GM12878 (cell line): ENCODE measurements at regions not wholly inside any gene's neighbourhood (a gene's known extent, or its start where the extent isn't known, plus 50 kb on each side); places are given as distances from the start of the nearest gene placed in this dataset.

Source experiments
- ATAC-seq: fragments of 200-7000 bp; cut with Tn5 transposase; 3 replicates; pipeline ENCODE4 v1.9.1; 2020; ENCODE audit warnings: mild to moderate bottlenecking, moderate library complexity
- BruUV-seq: library from RNA; stranded (reverse); fragments of 400-500 nt; replicated peaks from 2 replicates; lab custom pipeline; 2021; lab: Mats Ljungman, UMichigan
- CTCF ChIA-PET: fragments of 300-600 bp; sonication (Branson Sonifier 250); formaldehyde crosslinking; extraction: SDS; loops from one replicate; lab custom pipeline; 2021; ENCODE audit warnings: inconsistent platforms; lab: Yijun Ruan, JAX
- POLR2A ChIA-PET: fragments of 350-600 bp; formaldehyde crosslinking; extraction: SDS; loops from one replicate; lab custom pipeline; 2021; ENCODE audit warnings: inconsistent platforms; lab: Charles Lee
- RAD21 ChIA-PET: fragments of 300-600 bp; sonication (Branson Sonifier 250); formaldehyde crosslinking; loops from one replicate; lab custom pipeline; 2023; ENCODE audit warnings: antibody characterized with exemption; ENCODE audit not compliant: unreplicated experiment; lab: Charles Lee
- SMC1A ChIA-PET: fragments of 300-600 bp; sonication (Branson Sonifier 250); formaldehyde crosslinking; loops from one replicate; lab custom pipeline; 2023; ENCODE audit not compliant: unreplicated experiment, uncharacterized antibody; lab: Charles Lee
- DNase-seq: peaks from one replicate; pipeline ENCODE4 v3.0.0-alpha.2; 2011; ENCODE audit warnings: low read depth, low spot score
- FAIRE-seq: peaks from 3 replicates; lab custom pipeline; 2011; peaks lifted over from hg19 to GRCh38; lab: Jason Lieb, UNC
- H2AFZ ChIP-seq: 2 replicates; pipeline ENCODE4 v1.6.0; 2011; ENCODE audit warnings: low read depth, low read length, control low read depth; ENCODE audit not compliant: control insufficient read depth
- H3K27ac ChIP-seq: 2 replicates; pipeline ENCODE4 v1.5.1; 2011; ENCODE audit warnings: control low read depth; ENCODE audit not compliant: control insufficient read depth, insufficient read depth
- H3K27me3 ChIP-seq, 2 experiments: replicated peaks in 1 of 2; 2 replicates each; pipeline versions ENCODE4 v1.6.0 to v1.6.1; 2011; ENCODE audit warnings: low read length in 1 of 2; ENCODE audit not compliant: control insufficient read depth in 2 of 2, insufficient read depth in 2 of 2
- H3K36me3 ChIP-seq, 2 experiments: 2 replicates each; pipeline ENCODE4 v1.5.1; 2011; ENCODE audit warnings: low read length in 1 of 2; ENCODE audit not compliant: control insufficient read depth in 2 of 2, insufficient read depth in 2 of 2
- H3K4me1 ChIP-seq: 2 replicates; pipeline ENCODE4 v1.6.1; 2011; ENCODE audit warnings: mild to moderate bottlenecking, low read length, moderate library complexity, mixed read lengths; ENCODE audit not compliant: control insufficient read depth, insufficient read depth
- H3K4me2 ChIP-seq: 2 replicates; pipeline ENCODE4 v1.6.0; 2011; ENCODE audit warnings: control low read depth; ENCODE audit not compliant: control insufficient read depth, insufficient read depth
- H3K4me3 ChIP-seq: fragments of 200-600 bp; sonication (generic); 2 replicates; pipeline ENCODE4 v1.5.1; 2016
- H3K79me2 ChIP-seq: 2 replicates; pipeline ENCODE4 v1.6.0; 2011; ENCODE audit warnings: low read length; ENCODE audit not compliant: control insufficient read depth, insufficient read depth
- H3K9ac ChIP-seq: 2 replicates; pipeline ENCODE4 v1.8.0; 2011; ENCODE audit warnings: low read length, control low read depth, mixed read lengths; ENCODE audit not compliant: control insufficient read depth, insufficient read depth
- H3K9me3 ChIP-seq: replicated peaks from 3 replicates; pipeline ENCODE4 v1.5.1; 2011; ENCODE audit warnings: mild to moderate bottlenecking, low read length; ENCODE audit not compliant: control insufficient read depth, insufficient read depth
- H4K20me1 ChIP-seq: 2 replicates; pipeline ENCODE4 v1.6.0; 2011; ENCODE audit not compliant: control insufficient read depth, insufficient read depth
- BHLHE40 ChIP-seq, 2 experiments: fragments of 450-650 bp in 1 of 2; IDR thresholded peaks; 2 replicates each; pipeline ENCODE4 v1.6.1; 2011 to 2017; ENCODE audit warnings: low read depth in 2 of 2, borderline replicate concordance in 1 of 2, improper control_type of control experiment in 1 of 2, low read length in 1 of 2, mild to moderate bottlenecking in 1 of 2
- CEBPZ ChIP-seq: fragments of 150-350 bp; IDR thresholded peaks from 2 replicates; pipeline ENCODE4 v1.6.1; 2016; ENCODE audit warnings: low read depth, low read length
- CTCF ChIP-seq, 3 experiments: IDR thresholded peaks in 2 of 3; conservative IDR thresholded peaks in 1 of 3; 2 replicates each; pipeline ENCODE4 v1.5.1; 2011; ENCODE audit warnings: low read depth in 3 of 3, low read length in 3 of 3, mild to moderate bottlenecking in 3 of 3, control low read depth in 2 of 3, moderate library complexity in 2 of 3, inconsistent platforms in 1 of 3, mixed read lengths in 1 of 3; ENCODE audit not compliant: control insufficient read depth in 2 of 3, insufficient read depth in 1 of 3; ENCODE audit errors: extremely low read depth in 1 of 3
- HCFC1 ChIP-seq: fragments of 150-350 bp; IDR thresholded peaks from 2 replicates; pipeline ENCODE4 v1.6.1; 2014; ENCODE audit warnings: low read length
- HSF1 ChIP-seq: fragments of 150-350 bp; IDR thresholded peaks from 2 replicates; pipeline ENCODE4 v1.6.1; 2014; ENCODE audit warnings: mild to moderate bottlenecking, low read depth, low read length
- KDM1A ChIP-seq: fragments of 200-600 bp; sonication (generic); IDR thresholded peaks from 2 replicates; pipeline ENCODE4 v1.6.1; 2016; ENCODE audit warnings: borderline replicate concordance
- MYC ChIP-seq: IDR thresholded peaks from 2 replicates; pipeline ENCODE4 v1.6.1; 2011; ENCODE audit warnings: mild to moderate bottlenecking, low read length, moderate library complexity, inconsistent platforms; ENCODE audit not compliant: insufficient read depth, insufficient replicate concordance, insufficient read length, severe bottlenecking
- POLR2A ChIP-seq: IDR thresholded peaks from 2 replicates; pipeline ENCODE4 v1.6.1; 2011; ENCODE audit warnings: low read depth, mild to moderate bottlenecking, low read length
- RELB ChIP-seq: fragments of 450-650 bp; IDR thresholded peaks from 2 replicates; pipeline ENCODE4 v1.6.1; 2017; ENCODE audit warnings: low read depth, mild to moderate bottlenecking, moderate library complexity
- SMC3 ChIP-seq: IDR thresholded peaks from 2 replicates; pipeline ENCODE4 v1.6.1; 2011; ENCODE audit warnings: low read length, improper control_type of control experiment, borderline replicate concordance
- STAT3 ChIP-seq: IDR thresholded peaks from 2 replicates; pipeline ENCODE4 v1.6.1; 2011; ENCODE audit warnings: low read depth, low read length, improper control_type of control experiment
- SUZ12 ChIP-seq: fragments of 200-600 bp; sonication (generic); IDR thresholded peaks from one replicate; pipeline ENCODE4 v1.6.1; 2018; ENCODE audit warnings: antibody characterized with exemption, mild to moderate bottlenecking; ENCODE audit not compliant: unreplicated experiment
- TCF12 ChIP-seq: IDR thresholded peaks from 2 replicates; pipeline ENCODE4 v1.6.1; 2011; ENCODE audit warnings: low read depth, mild to moderate bottlenecking, low read length
- TCF3 ChIP-seq: IDR thresholded peaks from 2 replicates; pipeline ENCODE4 v1.6.1; 2012; ENCODE audit warnings: low read depth, mild to moderate bottlenecking, low read length, borderline replicate concordance; ENCODE audit not compliant: insufficient read depth
- YY1 ChIP-seq: IDR thresholded peaks from 2 replicates; pipeline ENCODE4 v1.6.1; 2011; ENCODE audit warnings: low read depth, mild to moderate bottlenecking, low read length
- WGBS: methylation state at CpG from one replicate; pipeline ENCODE4 v1.1.6; 2016; ENCODE audit warnings: low lambda C conversion rate; ENCODE audit not compliant: insufficient replicate concordance, insufficient coverage; ENCODE audit errors: missing lambda C conversion rate; 5-methylcytosine and 5-hydroxymethylcytosine counted together
- in situ Hi-C: fragments of 300-500 bp; cut with MboI; formaldehyde crosslinking; loops from 9 replicates; pipeline ENCODE4 v1.14.3; 2018; ENCODE audit warnings: mixed read lengths
- intact Hi-C: fragments of 100-400 bp; cut with micrococcal nuclease; formaldehyde crosslinking; loops from one replicate; pipeline ENCODE4 v1.14.2; 2022; ENCODE audit not compliant: unreplicated experiment

GRCh38 chr17:77793146-77793970 is 165.1 kb upstream of the TNRC6C start (continued):
- TF ChIP-seq CEBPZ (no peak), TCF12 (no peak), RELB (no peak)

GRCh38 chr17:77793971-77794235 is 164.6 kb upstream of the TNRC6C start:
- DNase-seq = no peak
- Histone ChIP-seq H2AFZ (no peak overlapping the region), H3K4me1 (no peaks in the 10 kb centered on the region), H3K27ac (no peak overlapping the region), H3K36me3 (no peaks in the 10 kb centered on the region), H3K79me2 (no peaks in the 10 kb centered on the region), H3K27me3 (no peaks in the 10 kb centered on the region; a peak in 2 of 4 replicates), H4K20me1 (no peaks in the 10 kb centered on the region), H3K9ac (no peak overlapping the region), H3K9me3 (no peaks in the 10 kb centered on the region), H3K4me2 (no peak overlapping the region), H3K4me3 (no peak overlapping the region)
- ChIA-PET SMC1A (no interaction called here), POLR2A (no interaction called here), RAD21 (no interaction called here), CTCF (no interaction called here)
- no TSS peak for BruUV-seq
- in situ Hi-C loops = no loop called here
- 25% methylated on average over 5 of the region's 5 CpGs for WGBS
- intact Hi-C loops = no loop called here
- no peak for ATAC-seq
- no peak for FAIRE-seq
- TF ChIP-seq BHLHE40 (IDR thresholded peaks at IDR 0.05; ENCODE audit: borderline replicate concordance in 1 of 2, low read depth in 2 of 2, low read length in 1 of 2) (no peak), STAT3 (no peak), HCFC1 (no peak), HSF1 (no peak), MYC (no peak), KDM1A (no peak), SMC3 (no peak), POLR2A (no peak), YY1 (no peak), CTCF (IDR thresholded peaks at IDR 0.05 in 2 of 3, conservative IDR thresholded peaks at IDR 0.05 in 1 of 3; ENCODE audit: control insufficient read depth in 2 of 3, extremely low read depth in 1 of 3, insufficient read depth in 1 of 3, low read depth in 3 of 3, low read length in 3 of 3) (no peak), TCF3 (no peak), SUZ12 (no peak)
